ENCODE measurements at regions not wholly inside any gene's neighbourhood (a gene's known extent, or its start where the extent isn't known, plus 50 kb on each side); places are given as distances from the start of the nearest gene placed in this dataset.

- DNase-seq (ENCODE audit: low read depth, low spot score), result no peak
- TF ChIP-seq CTCF (conservative IDR thresholded peaks at IDR 0.05), result no peak
- Mint-ChIP-seq H3K4me3 (no peak overlapping the region), H3K9me3 (peaks cover 9% of the 10 kb centered on the region), H3K36me3 (ENCODE audit: low read depth) (no peaks in the 10 kb centered on the region), H3K27me3 (ENCODE audit: low read depth) (no peaks in the 10 kb centered on the region), H3K27ac (ENCODE audit: unreplicated experiment) (no peak overlapping the region), H3K4me1 (no peaks in the 10 kb centered on the region)
Measured at GRCh38 chr2:65587779-65588178, 155.4 kb upstream of the SPRED2 start.

GRCh38 chr2:65586516-65586915 lies 154.1 kb upstream of the SPRED2 start:
- DNase-seq (ENCODE audit: low read depth, low spot score), result no peak
- H3K9me3 Mint-ChIP-seq, result peaks cover 11% of the 10 kb centered on the region
- no peak for TF ChIP-seq CTCF (conservative IDR thresholded peaks at IDR 0.05)
- H3K27me3 Mint-ChIP-seq (ENCODE audit: low read depth), result no peaks in the 10 kb centered on the region
- H3K4me1 Mint-ChIP-seq, result no peaks in the 10 kb centered on the region
- no peak overlapping the region for H3K4me3 Mint-ChIP-seq
- H3K36me3 Mint-ChIP-seq (ENCODE audit: low read depth), result no peaks in the 10 kb centered on the region
- H3K27ac Mint-ChIP-seq (ENCODE audit: unreplicated experiment), result no peak overlapping the region

- Mint-ChIP-seq H3K36me3 (ENCODE audit: low read depth) (no peaks in the 10 kb centered on the region), H3K4me3 (no peak overlapping the region), H3K27ac (ENCODE audit: unreplicated experiment) (no peak overlapping the region), H3K27me3 (ENCODE audit: low read depth) (no peaks in the 10 kb centered on the region), H3K9me3 (peaks cover 5% of the 10 kb centered on the region), H3K4me1 (peaks cover 7% of the 10 kb centered on the region)
- TF ChIP-seq CTCF (conservative IDR thresholded peaks at IDR 0.05), result no peak
- DNase-seq (ENCODE audit: low read depth, low spot score), result no peak
Measured at GRCh38 chr2:65583061-65583460, 150.7 kb upstream of the SPRED2 start.

- Mint-ChIP-seq H3K4me3 (no peak overlapping the region), H3K27me3 (ENCODE audit: low read depth) (no peaks in the 10 kb centered on the region), H3K36me3 (ENCODE audit: low read depth) (no peaks in the 10 kb centered on the region), H3K27ac (ENCODE audit: unreplicated experiment) (no peak overlapping the region), H3K4me1 (peaks cover 7% of the 10 kb centered on the region), H3K9me3 (peaks cover 2% of the 10 kb centered on the region)
- no peak for DNase-seq (ENCODE audit: low read depth, low spot score)
- no peak for TF ChIP-seq CTCF (conservative IDR thresholded peaks at IDR 0.05)
Measured at GRCh38 chr2:65582364-65582763, 150.0 kb upstream of the SPRED2 start.

- TF ChIP-seq CTCF (conservative IDR thresholded peaks at IDR 0.05), result no peak
- Mint-ChIP-seq H3K9me3 (peaks cover 2% of the 10 kb centered on the region), H3K27ac (ENCODE audit: unreplicated experiment) (no peak overlapping the region), H3K4me1 (peaks cover 7% of the 10 kb centered on the region), H3K36me3 (ENCODE audit: low read depth) (no peaks in the 10 kb centered on the region), H3K4me3 (no peak overlapping the region), H3K27me3 (ENCODE audit: low read depth) (no peaks in the 10 kb centered on the region)
- DNase-seq (ENCODE audit: low read depth, low spot score), result no peak
Measured at GRCh38 chr2:65580824-65581223, 148.4 kb upstream of the SPRED2 start.

Measured in neural crest cell (in vitro differentiated cells).